ENCODE measurements at regions not wholly inside any gene's neighbourhood (a gene's known extent, or its start where the extent isn't known, plus 50 kb on each side); places are given as distances from the start of the nearest gene placed in this dataset.

- no peak overlapping the region for H3K4me3 ChIP-seq (ENCODE audit: low read depth, low read length, poor library complexity, severe bottlenecking)
- H3K9me3 ChIP-seq (ENCODE audit: low read depth, low read length, poor library complexity, severe bottlenecking), result no peaks in the 10 kb centered on the region
- no peak overlapping the region for H3K27ac ChIP-seq (ENCODE audit: low read depth, low read length, poor library complexity, severe bottlenecking)
- no peaks in the 10 kb centered on the region for H3K4me1 ChIP-seq (ENCODE audit: insufficient read depth, low read length, poor library complexity, severe bottlenecking)
- DNase-seq (ENCODE audit: low spot score), result no peak
- intact Hi-C loops (cut with micrococcal nuclease; ENCODE audit: unreplicated experiment), result no loop called here
- ChIA-PET POLR2A (ENCODE audit: low non-redundant PET) (no interaction called here), CTCF (no interaction called here)
- TF ChIP-seq EZH2 (IDR thresholded peaks at IDR 0.05; ENCODE audit: borderline replicate concordance, low read depth, low read length, poor library complexity, severe bottlenecking), result no peak
- TF ChIP-seq, protein P1, sequence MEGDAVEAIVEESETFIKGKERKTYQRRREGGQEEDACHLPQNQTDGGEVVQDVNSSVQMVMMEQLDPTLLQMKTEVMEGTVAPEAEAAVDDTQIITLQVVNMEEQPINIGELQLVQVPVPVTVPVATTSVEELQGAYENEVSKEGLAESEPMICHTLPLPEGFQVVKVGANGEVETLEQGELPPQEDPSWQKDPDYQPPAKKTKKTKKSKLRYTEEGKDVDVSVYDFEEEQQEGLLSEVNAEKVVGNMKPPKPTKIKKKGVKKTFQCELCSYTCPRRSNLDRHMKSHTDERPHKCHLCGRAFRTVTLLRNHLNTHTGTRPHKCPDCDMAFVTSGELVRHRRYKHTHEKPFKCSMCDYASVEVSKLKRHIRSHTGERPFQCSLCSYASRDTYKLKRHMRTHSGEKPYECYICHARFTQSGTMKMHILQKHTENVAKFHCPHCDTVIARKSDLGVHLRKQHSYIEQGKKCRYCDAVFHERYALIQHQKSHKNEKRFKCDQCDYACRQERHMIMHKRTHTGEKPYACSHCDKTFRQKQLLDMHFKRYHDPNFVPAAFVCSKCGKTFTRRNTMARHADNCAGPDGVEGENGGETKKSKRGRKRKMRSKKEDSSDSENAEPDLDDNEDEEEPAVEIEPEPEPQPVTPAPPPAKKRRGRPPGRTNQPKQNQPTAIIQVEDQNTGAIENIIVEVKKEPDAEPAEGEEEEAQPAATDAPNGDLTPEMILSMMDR (conservative IDR thresholded peaks at IDR 0.05; ENCODE audit: low read depth, low read length), result no peak
- H3K36me3 ChIP-seq (ENCODE audit: insufficient read depth, low read length, poor library complexity, severe bottlenecking), result no peaks in the 10 kb centered on the region
- H3K27me3 ChIP-seq (replicated peaks; ENCODE audit: insufficient read depth, low read depth, low read length, poor library complexity), result no peaks in the 10 kb centered on the region
- no TSS peak for BruUV-seq (replicated peaks)
Measured at GRCh38 chr2:180289627-180290026, 282.5 kb upstream of the CWC22 start.

DNA sequence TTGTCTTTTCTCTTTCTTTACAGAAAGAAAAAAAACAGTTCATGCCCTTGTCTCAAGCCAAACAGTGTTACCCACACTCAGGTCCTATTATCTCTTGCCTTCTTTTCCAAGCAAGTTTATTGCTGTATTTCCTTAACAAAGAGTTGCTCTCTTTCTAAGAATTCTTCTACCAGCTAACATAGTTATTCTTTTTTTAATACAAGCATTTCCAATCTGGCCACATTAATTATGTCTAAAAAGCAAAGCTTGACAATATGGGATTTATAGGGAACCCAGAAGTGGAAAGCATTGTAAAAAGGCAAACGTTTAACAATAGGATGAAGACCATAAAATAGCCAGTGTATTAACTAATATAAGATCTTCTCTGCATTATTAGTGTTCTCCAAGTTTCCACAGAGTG is 272.5 kb upstream of the CWC22 start:
- H3K4me3 ChIP-seq (ENCODE audit: low read depth, low read length, poor library complexity, severe bottlenecking), result no peak overlapping the region
- no TSS peak for BruUV-seq (replicated peaks)
- POLR2A ChIA-PET (ENCODE audit: low non-redundant PET), result no interaction called here
- no peaks in the 10 kb centered on the region for H3K27me3 ChIP-seq (replicated peaks; ENCODE audit: insufficient read depth, low read depth, low read length, poor library complexity)
- CTCF ChIA-PET, result no interaction called here
- no peaks in the 10 kb centered on the region for H3K36me3 ChIP-seq (ENCODE audit: insufficient read depth, low read length, poor library complexity, severe bottlenecking)
- H3K27ac ChIP-seq (ENCODE audit: low read depth, low read length, poor library complexity, severe bottlenecking), result no peak overlapping the region
- no peaks in the 10 kb centered on the region for H3K4me1 ChIP-seq (ENCODE audit: insufficient read depth, low read length, poor library complexity, severe bottlenecking)
- H3K9me3 ChIP-seq (ENCODE audit: low read depth, low read length, poor library complexity, severe bottlenecking), result no peaks in the 10 kb centered on the region
- DNase-seq (ENCODE audit: low spot score), result no peak
- intact Hi-C loops (cut with micrococcal nuclease; ENCODE audit: unreplicated experiment), result no loop called here
- TF ChIP-seq, protein P1 (conservative IDR thresholded peaks at IDR 0.05; ENCODE audit: low read depth, low read length), result no peak
- no peak for TF ChIP-seq EZH2 (IDR thresholded peaks at IDR 0.05; ENCODE audit: borderline replicate concordance, low read depth, low read length, poor library complexity, severe bottlenecking)

- Histone ChIP-seq H3K9me3 (ENCODE audit: low read depth, low read length, poor library complexity, severe bottlenecking) (no peaks in the 10 kb centered on the region), H3K4me1 (ENCODE audit: insufficient read depth, low read length, poor library complexity, severe bottlenecking) (no peaks in the 10 kb centered on the region), H3K27ac (ENCODE audit: low read depth, low read length, poor library complexity, severe bottlenecking) (no peak overlapping the region), H3K36me3 (ENCODE audit: insufficient read depth, low read length, poor library complexity, severe bottlenecking) (no peaks in the 10 kb centered on the region), H3K27me3 (replicated peaks; ENCODE audit: insufficient read depth, low read depth, low read length, poor library complexity) (no peaks in the 10 kb centered on the region), H3K4me3 (ENCODE audit: low read depth, low read length, poor library complexity, severe bottlenecking) (no peak overlapping the region)
- BruUV-seq (replicated peaks), result no TSS peak
- DNase-seq (ENCODE audit: low spot score), result no peak
- CTCF ChIA-PET, result no interaction called here
- TF ChIP-seq, protein P1 (conservative IDR thresholded peaks at IDR 0.05; ENCODE audit: low read depth, low read length), result no peak
- intact Hi-C loops (cut with micrococcal nuclease; ENCODE audit: unreplicated experiment), result no loop called here
- POLR2A ChIA-PET (ENCODE audit: low non-redundant PET), result interaction anchor here (0.5 kb wide), 1 partner anchor 411 kb away, joined by 6 read pairs; no protein-coding TSS in a partner anchor
Measured at GRCh38 chr2:180276733-180277132, 269.6 kb upstream of the CWC22 start.

Measured in A673 (cell line).